ENCODE measurements at regions not wholly inside any gene's neighbourhood (a gene's known extent, or its start where the extent isn't known, plus 50 kb on each side); places are given as distances from the start of the nearest gene placed in this dataset.

DNA sequence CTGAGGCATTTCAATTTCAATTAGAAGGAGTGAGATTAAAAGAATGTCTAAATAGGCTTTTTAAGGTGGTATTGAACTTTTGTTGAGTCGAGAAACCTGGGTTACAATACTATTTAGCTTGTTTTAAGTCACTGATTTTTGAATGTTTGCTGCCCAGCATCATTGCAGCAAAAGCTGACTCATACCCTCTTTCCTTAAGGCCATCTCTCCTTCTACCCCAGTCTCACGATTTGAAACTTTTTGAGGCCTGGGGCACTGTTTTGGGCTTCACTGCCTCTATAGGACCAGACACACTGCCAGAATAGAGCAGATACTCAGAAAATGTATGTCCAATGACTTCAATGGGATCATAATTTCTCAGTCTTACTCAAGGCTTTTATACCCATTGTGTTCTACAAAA is 319.6 kb upstream of the TGFBR2 start:
- in situ Hi-C loops (cut with HindIII; ENCODE audit: low pct_ligation_motif_present, low sequenced_read_pairs) = no loop called here

DNA sequence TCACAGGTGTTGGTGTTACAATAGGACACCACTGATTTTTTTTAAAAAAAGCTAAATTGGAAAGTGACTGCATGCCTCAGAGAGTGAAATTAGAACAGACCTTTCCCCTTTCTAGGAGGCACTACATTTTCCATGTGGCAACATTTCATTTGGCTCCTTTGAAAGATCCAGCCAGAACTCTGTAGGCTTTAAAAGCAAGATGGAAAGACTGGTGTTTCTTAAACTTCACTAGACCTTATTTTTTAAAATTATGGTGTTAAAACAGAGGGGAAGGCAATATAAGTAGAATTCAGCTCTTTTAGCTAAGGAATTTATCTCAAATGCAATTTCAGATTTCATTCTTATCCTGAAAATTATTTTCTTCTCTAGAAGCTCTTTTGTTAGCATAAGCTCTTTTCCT is 317.6 kb upstream of the TGFBR2 start:
- Histone ChIP-seq H3K27me3 (replicated peaks) (no peaks in the 10 kb centered on the region), H3K4me3 (ENCODE audit: low read depth, low read length) (no peak overlapping the region), H3K27ac (no peak overlapping the region), H3K36me3 (replicated peaks) (no peaks in the 10 kb centered on the region)
- DNase-seq = no peak
- in situ Hi-C loops (cut with HindIII; ENCODE audit: low pct_ligation_motif_present, low sequenced_read_pairs) = no loop called here
- TF ChIP-seq, protein P1, sequence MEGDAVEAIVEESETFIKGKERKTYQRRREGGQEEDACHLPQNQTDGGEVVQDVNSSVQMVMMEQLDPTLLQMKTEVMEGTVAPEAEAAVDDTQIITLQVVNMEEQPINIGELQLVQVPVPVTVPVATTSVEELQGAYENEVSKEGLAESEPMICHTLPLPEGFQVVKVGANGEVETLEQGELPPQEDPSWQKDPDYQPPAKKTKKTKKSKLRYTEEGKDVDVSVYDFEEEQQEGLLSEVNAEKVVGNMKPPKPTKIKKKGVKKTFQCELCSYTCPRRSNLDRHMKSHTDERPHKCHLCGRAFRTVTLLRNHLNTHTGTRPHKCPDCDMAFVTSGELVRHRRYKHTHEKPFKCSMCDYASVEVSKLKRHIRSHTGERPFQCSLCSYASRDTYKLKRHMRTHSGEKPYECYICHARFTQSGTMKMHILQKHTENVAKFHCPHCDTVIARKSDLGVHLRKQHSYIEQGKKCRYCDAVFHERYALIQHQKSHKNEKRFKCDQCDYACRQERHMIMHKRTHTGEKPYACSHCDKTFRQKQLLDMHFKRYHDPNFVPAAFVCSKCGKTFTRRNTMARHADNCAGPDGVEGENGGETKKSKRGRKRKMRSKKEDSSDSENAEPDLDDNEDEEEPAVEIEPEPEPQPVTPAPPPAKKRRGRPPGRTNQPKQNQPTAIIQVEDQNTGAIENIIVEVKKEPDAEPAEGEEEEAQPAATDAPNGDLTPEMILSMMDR (IDR thresholded peaks at IDR 0.05; ENCODE audit: low read depth, low read length, missing control alignments) = no peak

More for the DNA sequence above, 319.6 kb upstream of the TGFBR2 start:
- Histone ChIP-seq H3K27me3 (replicated peaks) (no peaks in the 10 kb centered on the region), H3K27ac (peak overlapping the region; percentile 66), H3K4me3 (ENCODE audit: low read depth, low read length) (no peak overlapping the region), H3K36me3 (replicated peaks) (no peaks in the 10 kb centered on the region)
- no peak for DNase-seq
- TF ChIP-seq, protein P1 (IDR thresholded peaks at IDR 0.05; ENCODE audit: low read depth, low read length, missing control alignments) = no peak

DNA sequence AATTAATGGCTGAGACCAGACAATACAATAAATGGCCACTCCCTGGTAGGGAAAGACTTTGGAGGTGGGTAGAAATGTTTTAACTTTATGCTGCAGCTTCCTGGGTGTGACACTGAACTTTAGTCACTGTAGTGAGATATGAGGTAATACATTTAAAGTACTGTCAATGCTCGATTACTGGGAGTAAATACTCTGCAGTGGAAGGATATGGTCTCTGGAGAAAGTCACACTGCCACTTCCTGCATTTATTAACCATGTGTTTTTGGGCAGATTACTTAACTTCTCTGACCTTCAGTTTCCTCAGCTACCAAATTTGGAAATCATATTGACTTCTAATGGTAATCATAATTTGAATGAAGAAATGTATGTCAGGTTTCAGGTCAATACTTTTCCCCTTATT is 317.1 kb upstream of the TGFBR2 start:
- Histone ChIP-seq H3K27ac (no peak overlapping the region), H3K4me3 (ENCODE audit: low read depth, low read length) (no peak overlapping the region), H3K36me3 (replicated peaks) (no peaks in the 10 kb centered on the region), H3K27me3 (replicated peaks) (no peaks in the 10 kb centered on the region)
- in situ Hi-C loops (cut with HindIII; ENCODE audit: low pct_ligation_motif_present, low sequenced_read_pairs) = no loop called here
- no peak for DNase-seq
- TF ChIP-seq, protein P1 (IDR thresholded peaks at IDR 0.05; ENCODE audit: low read depth, low read length, missing control alignments) = no peak

GRCh38 chr3:30289766-30290165 is 316.6 kb upstream of the TGFBR2 start:
- DNase-seq = no peak
- in situ Hi-C loops (cut with HindIII; ENCODE audit: low pct_ligation_motif_present, low sequenced_read_pairs) = no loop called here
- H3K36me3 ChIP-seq (replicated peaks) = no peaks in the 10 kb centered on the region
- no peaks in the 10 kb centered on the region for H3K27me3 ChIP-seq (replicated peaks)
- TF ChIP-seq, protein P1 (IDR thresholded peaks at IDR 0.05; ENCODE audit: low read depth, low read length, missing control alignments) = no peak
- no peak overlapping the region for H3K4me3 ChIP-seq (ENCODE audit: low read depth, low read length)
- H3K27ac ChIP-seq = no peak overlapping the region

DNA sequence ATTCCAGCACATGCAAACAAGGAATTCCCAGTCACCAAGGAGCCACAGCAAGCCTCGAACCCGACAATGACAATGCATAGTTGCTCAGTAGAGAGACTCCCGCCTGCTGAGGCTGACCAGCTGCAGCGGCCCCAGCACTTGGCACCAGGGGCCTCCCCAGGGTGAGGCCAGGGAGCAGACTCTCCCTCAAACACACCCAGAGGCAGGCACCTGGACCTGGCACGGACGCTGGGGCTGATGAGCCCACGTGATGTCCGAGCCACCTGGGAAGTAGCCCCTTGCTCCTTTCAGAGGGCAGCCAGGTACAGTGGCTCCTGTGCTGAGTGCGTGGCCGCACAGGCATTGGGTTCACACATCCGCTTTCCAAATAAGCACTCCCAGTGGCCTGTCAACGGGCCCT is 315.9 kb upstream of the TGFBR2 start:
- TF ChIP-seq, protein P1 (IDR thresholded peaks at IDR 0.05; ENCODE audit: low read depth, low read length, missing control alignments) = no peak
- no peak overlapping the region for H3K27ac ChIP-seq
- H3K27me3 ChIP-seq (replicated peaks) = no peaks in the 10 kb centered on the region
- in situ Hi-C loops (cut with HindIII; ENCODE audit: low pct_ligation_motif_present, low sequenced_read_pairs) = no loop called here
- no peak for DNase-seq
- no peaks in the 10 kb centered on the region for H3K36me3 ChIP-seq (replicated peaks)
- H3K4me3 ChIP-seq (ENCODE audit: low read depth, low read length) = no peak overlapping the region

GRCh38 chr3:30292192-30292893 is 314.1 kb upstream of the TGFBR2 start:
- TF ChIP-seq, protein P1 (IDR thresholded peaks at IDR 0.05; ENCODE audit: low read depth, low read length, missing control alignments) = no peak
- in situ Hi-C loops (cut with HindIII; ENCODE audit: low pct_ligation_motif_present, low sequenced_read_pairs) = no loop called here
- H3K4me3 ChIP-seq (ENCODE audit: low read depth, low read length) = no peak overlapping the region
- H3K27ac ChIP-seq = peak overlapping the region; percentile 81
- no peaks in the 10 kb centered on the region for H3K36me3 ChIP-seq (replicated peaks)
- H3K27me3 ChIP-seq (replicated peaks) = no peaks in the 10 kb centered on the region
- peak; percentile 50 for DNase-seq
